ENCODE measurements at regions not wholly inside any gene's neighbourhood (a gene's known extent, or its start where the extent isn't known, plus 50 kb on each side); places are given as distances from the start of the nearest gene placed in this dataset.

DNA sequence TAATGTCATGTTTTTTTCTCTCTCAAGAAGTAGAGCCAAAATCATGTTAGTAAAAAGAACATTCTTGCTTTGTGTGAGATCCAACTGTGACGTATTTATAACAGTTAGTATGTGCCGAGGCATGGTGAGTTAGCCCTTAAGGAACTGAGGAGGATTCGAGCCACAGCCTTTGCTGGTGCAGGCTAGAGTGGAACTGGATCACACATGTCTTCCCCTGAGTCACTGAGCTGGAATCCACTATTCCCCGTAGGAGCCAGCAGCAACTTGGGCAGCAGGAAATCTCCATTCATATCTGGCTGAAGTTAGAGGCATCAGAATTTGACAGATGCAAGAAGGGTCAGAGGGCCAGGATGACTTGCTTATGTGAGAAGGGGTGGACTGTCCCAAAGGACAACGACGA lies 144.6 kb upstream of the KIT start:
- TF ChIP-seq EZH2phosphoT487 (IDR thresholded peaks at IDR 0.05; ENCODE audit: insufficient read depth, low read depth) = no peak
- TF ChIP-seq EZH2 (IDR thresholded peaks at IDR 0.05; ENCODE audit: insufficient read depth, poor library complexity, severe bottlenecking) = no peak
